ENCODE measurements at regions not wholly inside any gene's neighbourhood (a gene's known extent, or its start where the extent isn't known, plus 50 kb on each side); places are given as distances from the start of the nearest gene placed in this dataset.

GRCh38 chr3:117644203-117644602 lies 934.6 kb downstream of the TUSC7 start:
- Histone ChIP-seq H2AFZ (ENCODE audit: low read depth) (no peak overlapping the region), H3K4me2 (no peak overlapping the region), H3K36me3 (ENCODE audit: insufficient read depth) (no peaks in the 10 kb centered on the region), H3K4me1 (ENCODE audit: low read depth, poor library complexity, severe bottlenecking) (peaks cover 28% of the 10 kb centered on the region), H4K20me1 (ENCODE audit: insufficient read depth) (no peaks in the 10 kb centered on the region), H3K79me2 (ENCODE audit: insufficient read depth, low read depth) (no peaks in the 10 kb centered on the region), H3K9ac (no peak overlapping the region), H3K27ac (no peak overlapping the region), H3K27me3 (ENCODE audit: insufficient read depth, low read depth) (no peaks in the 10 kb centered on the region), H3K4me3 (IDR thresholded peaks at IDR 0.05; ENCODE audit: insufficient read depth, low read depth, low read length) (no peak overlapping the region)
- TF ChIP-seq, protein P1, sequence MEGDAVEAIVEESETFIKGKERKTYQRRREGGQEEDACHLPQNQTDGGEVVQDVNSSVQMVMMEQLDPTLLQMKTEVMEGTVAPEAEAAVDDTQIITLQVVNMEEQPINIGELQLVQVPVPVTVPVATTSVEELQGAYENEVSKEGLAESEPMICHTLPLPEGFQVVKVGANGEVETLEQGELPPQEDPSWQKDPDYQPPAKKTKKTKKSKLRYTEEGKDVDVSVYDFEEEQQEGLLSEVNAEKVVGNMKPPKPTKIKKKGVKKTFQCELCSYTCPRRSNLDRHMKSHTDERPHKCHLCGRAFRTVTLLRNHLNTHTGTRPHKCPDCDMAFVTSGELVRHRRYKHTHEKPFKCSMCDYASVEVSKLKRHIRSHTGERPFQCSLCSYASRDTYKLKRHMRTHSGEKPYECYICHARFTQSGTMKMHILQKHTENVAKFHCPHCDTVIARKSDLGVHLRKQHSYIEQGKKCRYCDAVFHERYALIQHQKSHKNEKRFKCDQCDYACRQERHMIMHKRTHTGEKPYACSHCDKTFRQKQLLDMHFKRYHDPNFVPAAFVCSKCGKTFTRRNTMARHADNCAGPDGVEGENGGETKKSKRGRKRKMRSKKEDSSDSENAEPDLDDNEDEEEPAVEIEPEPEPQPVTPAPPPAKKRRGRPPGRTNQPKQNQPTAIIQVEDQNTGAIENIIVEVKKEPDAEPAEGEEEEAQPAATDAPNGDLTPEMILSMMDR (conservative IDR thresholded peaks at IDR 0.05; ENCODE audit: low read depth, low read length): no peak

DNA sequence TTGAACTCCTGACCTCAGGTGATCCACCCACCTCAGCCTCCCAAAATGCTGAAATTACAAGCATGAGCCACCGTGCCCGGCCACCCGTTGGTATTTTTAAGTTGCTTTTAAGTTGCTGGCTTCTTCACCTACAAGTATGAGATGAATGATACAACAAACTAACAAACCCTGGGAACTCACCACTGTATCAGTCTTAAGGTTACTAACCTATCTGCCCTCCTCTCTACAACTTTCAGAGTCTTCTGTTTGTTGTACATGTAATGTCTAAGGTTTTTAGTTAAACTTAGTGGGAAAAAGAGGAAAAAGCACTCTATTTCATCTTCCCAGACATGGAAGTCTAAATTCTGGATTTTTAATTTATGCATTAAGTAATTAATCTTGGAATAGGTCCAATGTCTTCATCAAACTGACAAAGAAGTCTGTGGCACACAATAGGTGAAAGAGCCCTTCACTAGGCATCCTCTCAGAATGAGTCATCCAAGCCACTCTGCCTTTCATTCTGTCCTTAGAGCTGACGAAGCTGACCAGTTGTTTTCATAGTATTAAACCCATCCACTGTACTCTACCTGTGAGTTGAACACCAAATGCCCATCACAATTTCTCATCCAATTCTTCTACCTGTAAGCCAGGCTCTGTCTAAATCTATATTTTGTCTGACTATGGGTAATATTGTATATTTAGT lies 936.1 kb downstream of the TUSC7 start:
- no peaks in the 10 kb centered on the region for H3K27me3 ChIP-seq (ENCODE audit: insufficient read depth, low read depth)
- H4K20me1 ChIP-seq (ENCODE audit: insufficient read depth): no peaks in the 10 kb centered on the region
- H3K4me3 ChIP-seq (IDR thresholded peaks at IDR 0.05; ENCODE audit: insufficient read depth, low read depth, low read length): no peak overlapping the region
- H3K9ac ChIP-seq: no peak overlapping the region
- no peaks in the 10 kb centered on the region for H3K79me2 ChIP-seq (ENCODE audit: insufficient read depth, low read depth)
- peak overlapping the region; percentile 48 for H3K4me2 ChIP-seq
- H2AFZ ChIP-seq (ENCODE audit: low read depth): no peak overlapping the region
- no peaks in the 10 kb centered on the region for H3K36me3 ChIP-seq (ENCODE audit: insufficient read depth)
- H3K4me1 ChIP-seq (ENCODE audit: low read depth, poor library complexity, severe bottlenecking): peaks cover 28% of the 10 kb centered on the region
- TF ChIP-seq, protein P1 (conservative IDR thresholded peaks at IDR 0.05; ENCODE audit: low read depth, low read length): no peak
- no peak overlapping the region for H3K27ac ChIP-seq

- TF ChIP-seq, protein P1 (conservative IDR thresholded peaks at IDR 0.05; ENCODE audit: low read depth, low read length): no peak
- no peak overlapping the region for H3K4me2 ChIP-seq
- no peak overlapping the region for H2AFZ ChIP-seq (ENCODE audit: low read depth)
- no peaks in the 10 kb centered on the region for H3K79me2 ChIP-seq (ENCODE audit: insufficient read depth, low read depth)
- no peaks in the 10 kb centered on the region for H3K36me3 ChIP-seq (ENCODE audit: insufficient read depth)
- no peak overlapping the region for H3K9ac ChIP-seq
- H3K4me3 ChIP-seq (IDR thresholded peaks at IDR 0.05; ENCODE audit: insufficient read depth, low read depth, low read length): no peak overlapping the region
- no peaks in the 10 kb centered on the region for H3K27me3 ChIP-seq (ENCODE audit: insufficient read depth, low read depth)
- H3K4me1 ChIP-seq (ENCODE audit: low read depth, poor library complexity, severe bottlenecking): peaks cover 32% of the 10 kb centered on the region
- H4K20me1 ChIP-seq (ENCODE audit: insufficient read depth): no peaks in the 10 kb centered on the region
- H3K27ac ChIP-seq: no peak overlapping the region
Observed at GRCh38 chr3:117647435-117647834, 937.9 kb downstream of the TUSC7 start.

DNA sequence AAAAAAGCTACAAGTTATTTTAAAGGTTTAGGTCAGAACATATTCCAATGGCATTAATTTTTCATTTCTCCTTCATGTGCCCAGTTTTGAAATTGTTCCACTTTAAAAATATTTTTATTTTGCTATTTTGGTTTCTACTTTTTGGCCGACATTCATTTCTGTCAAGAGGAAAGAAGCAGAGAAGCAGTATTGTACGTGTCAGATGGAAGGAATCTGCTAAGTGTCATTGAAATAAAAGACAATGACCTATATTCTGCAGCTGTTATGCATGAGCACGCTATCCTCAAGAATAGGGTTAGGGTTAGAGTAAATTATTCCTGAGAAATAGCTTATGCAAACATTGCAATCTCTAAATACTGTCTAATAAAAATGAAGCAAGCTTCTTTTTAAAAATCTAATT lies 941.7 kb downstream of the TUSC7 start:
- H3K4me1 ChIP-seq (ENCODE audit: low read depth, poor library complexity, severe bottlenecking): peaks cover 12% of the 10 kb centered on the region
- no peaks in the 10 kb centered on the region for H4K20me1 ChIP-seq (ENCODE audit: insufficient read depth)
- no peak overlapping the region for H3K4me3 ChIP-seq (IDR thresholded peaks at IDR 0.05; ENCODE audit: insufficient read depth, low read depth, low read length)
- no peaks in the 10 kb centered on the region for H3K79me2 ChIP-seq (ENCODE audit: insufficient read depth, low read depth)
- no peak overlapping the region for H3K4me2 ChIP-seq
- H3K36me3 ChIP-seq (ENCODE audit: insufficient read depth): no peaks in the 10 kb centered on the region
- H2AFZ ChIP-seq (ENCODE audit: low read depth): no peak overlapping the region
- TF ChIP-seq, protein P1 (conservative IDR thresholded peaks at IDR 0.05; ENCODE audit: low read depth, low read length): no peak
- H3K9ac ChIP-seq: no peak overlapping the region
- H3K27me3 ChIP-seq (ENCODE audit: insufficient read depth, low read depth): no peaks in the 10 kb centered on the region
- no peak overlapping the region for H3K27ac ChIP-seq

Measured in KMS-11 (cell line).